ENCODE measurements at regions not wholly inside any gene's neighbourhood (a gene's known extent, or its start where the extent isn't known, plus 50 kb on each side); places are given as distances from the start of the nearest gene placed in this dataset.

DNA sequence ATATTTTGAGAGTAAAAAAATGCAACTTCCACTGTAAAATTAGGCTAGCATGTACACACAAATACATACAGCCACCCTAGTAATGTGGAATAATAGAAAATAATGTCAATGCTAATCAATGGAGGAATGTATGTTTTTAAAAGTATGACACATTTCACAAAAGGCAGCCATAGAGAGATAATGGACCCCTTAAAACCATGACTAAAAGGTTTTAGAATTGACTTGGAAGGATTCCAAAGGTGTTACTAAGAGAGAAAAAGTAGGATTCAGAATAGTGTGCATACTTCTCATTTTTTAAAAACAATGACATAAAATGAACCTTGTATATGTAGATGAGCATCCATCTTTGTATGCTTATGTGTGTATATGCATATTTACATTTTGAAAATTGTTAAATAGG lies 597.9 kb upstream of the PCDH9 start:
- no peak for TF ChIP-seq EGR1 (IDR thresholded peaks at IDR 0.05)
- no peak for TF ChIP-seq TEAD4 (IDR thresholded peaks at IDR 0.05)
- TF ChIP-seq RAD21 (IDR thresholded peaks at IDR 0.05; ENCODE audit: low read depth) = no peak
- TF ChIP-seq, protein P1, sequence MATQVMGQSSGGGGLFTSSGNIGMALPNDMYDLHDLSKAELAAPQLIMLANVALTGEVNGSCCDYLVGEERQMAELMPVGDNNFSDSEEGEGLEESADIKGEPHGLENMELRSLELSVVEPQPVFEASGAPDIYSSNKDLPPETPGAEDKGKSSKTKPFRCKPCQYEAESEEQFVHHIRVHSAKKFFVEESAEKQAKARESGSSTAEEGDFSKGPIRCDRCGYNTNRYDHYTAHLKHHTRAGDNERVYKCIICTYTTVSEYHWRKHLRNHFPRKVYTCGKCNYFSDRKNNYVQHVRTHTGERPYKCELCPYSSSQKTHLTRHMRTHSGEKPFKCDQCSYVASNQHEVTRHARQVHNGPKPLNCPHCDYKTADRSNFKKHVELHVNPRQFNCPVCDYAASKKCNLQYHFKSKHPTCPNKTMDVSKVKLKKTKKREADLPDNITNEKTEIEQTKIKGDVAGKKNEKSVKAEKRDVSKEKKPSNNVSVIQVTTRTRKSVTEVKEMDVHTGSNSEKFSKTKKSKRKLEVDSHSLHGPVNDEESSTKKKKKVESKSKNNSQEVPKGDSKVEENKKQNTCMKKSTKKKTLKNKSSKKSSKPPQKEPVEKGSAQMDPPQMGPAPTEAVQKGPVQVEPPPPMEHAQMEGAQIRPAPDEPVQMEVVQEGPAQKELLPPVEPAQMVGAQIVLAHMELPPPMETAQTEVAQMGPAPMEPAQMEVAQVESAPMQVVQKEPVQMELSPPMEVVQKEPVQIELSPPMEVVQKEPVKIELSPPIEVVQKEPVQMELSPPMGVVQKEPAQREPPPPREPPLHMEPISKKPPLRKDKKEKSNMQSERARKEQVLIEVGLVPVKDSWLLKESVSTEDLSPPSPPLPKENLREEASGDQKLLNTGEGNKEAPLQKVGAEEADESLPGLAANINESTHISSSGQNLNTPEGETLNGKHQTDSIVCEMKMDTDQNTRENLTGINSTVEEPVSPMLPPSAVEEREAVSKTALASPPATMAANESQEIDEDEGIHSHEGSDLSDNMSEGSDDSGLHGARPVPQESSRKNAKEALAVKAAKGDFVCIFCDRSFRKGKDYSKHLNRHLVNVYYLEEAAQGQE (IDR thresholded peaks at IDR 0.05; ENCODE audit: low read depth) = no peak
- TF ChIP-seq NFIC (IDR thresholded peaks at IDR 0.05) = no peak
- no peak for TF ChIP-seq TAF1 (IDR thresholded peaks at IDR 0.05; ENCODE audit: low read depth)
- no peak for TF ChIP-seq YY1 (IDR thresholded peaks at IDR 0.05; ENCODE audit: low read depth)
- no peak for TF ChIP-seq ZBTB7A (IDR thresholded peaks at IDR 0.05; ENCODE audit: low read depth)
- no peak for TF ChIP-seq TCF12 (IDR thresholded peaks at IDR 0.05; ENCODE audit: low read depth)
- TF ChIP-seq CEBPB (IDR thresholded peaks at IDR 0.05) = no peak
- TF ChIP-seq, protein P2, sequence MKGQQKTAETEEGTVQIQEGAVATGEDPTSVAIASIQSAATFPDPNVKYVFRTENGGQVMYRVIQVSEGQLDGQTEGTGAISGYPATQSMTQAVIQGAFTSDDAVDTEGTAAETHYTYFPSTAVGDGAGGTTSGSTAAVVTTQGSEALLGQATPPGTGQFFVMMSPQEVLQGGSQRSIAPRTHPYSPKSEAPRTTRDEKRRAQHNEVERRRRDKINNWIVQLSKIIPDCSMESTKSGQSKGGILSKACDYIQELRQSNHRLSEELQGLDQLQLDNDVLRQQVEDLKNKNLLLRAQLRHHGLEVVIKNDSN (IDR thresholded peaks at IDR 0.05) = no peak
- TF ChIP-seq, protein P3, sequence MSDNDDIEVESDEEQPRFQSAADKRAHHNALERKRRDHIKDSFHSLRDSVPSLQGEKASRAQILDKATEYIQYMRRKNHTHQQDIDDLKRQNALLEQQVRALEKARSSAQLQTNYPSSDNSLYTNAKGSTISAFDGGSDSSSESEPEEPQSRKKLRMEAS (IDR thresholded peaks at IDR 0.05) = no peak
- no peak for TF ChIP-seq EP300 (IDR thresholded peaks at IDR 0.05; ENCODE audit: borderline replicate concordance)

DNA sequence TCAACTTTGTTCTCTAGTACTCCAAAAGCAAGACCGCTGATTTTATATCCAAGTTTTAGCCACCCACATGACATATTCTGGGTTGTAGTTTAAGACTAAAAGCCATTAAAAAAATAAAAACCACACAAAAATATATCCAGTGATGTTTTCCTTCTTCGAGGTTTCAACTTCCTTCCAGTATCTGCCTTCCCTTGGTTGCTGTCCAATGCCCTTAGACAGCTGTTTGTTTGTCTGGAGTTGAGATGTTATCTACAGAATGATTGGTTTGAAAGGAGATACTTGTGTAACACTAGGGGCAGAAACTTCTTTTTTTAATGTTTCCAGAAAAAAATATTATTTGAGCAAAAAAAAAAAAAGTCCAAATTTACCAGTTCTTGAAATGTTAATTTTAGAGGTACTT lies 591.5 kb upstream of the PCDH9 start:
- TF ChIP-seq TCF12 (IDR thresholded peaks at IDR 0.05; ENCODE audit: low read depth) (no peak), RAD21 (IDR thresholded peaks at IDR 0.05; ENCODE audit: low read depth) (no peak), CREB1 (IDR thresholded peaks at IDR 0.05; ENCODE audit: low read depth) (no peak), ZBTB7A (IDR thresholded peaks at IDR 0.05; ENCODE audit: low read depth) (no peak), TAF1 (IDR thresholded peaks at IDR 0.05; ENCODE audit: low read depth) (no peak), TEAD4 (IDR thresholded peaks at IDR 0.05) (no peak), CEBPB (IDR thresholded peaks at IDR 0.05) (no peak), YY1 (IDR thresholded peaks at IDR 0.05; ENCODE audit: low read depth) (no peak), EGR1 (IDR thresholded peaks at IDR 0.05) (no peak), FOXM1 (IDR thresholded peaks at IDR 0.05; ENCODE audit: borderline replicate concordance, low read depth) (no peak)
- TF ChIP-seq, protein P1 (IDR thresholded peaks at IDR 0.05; ENCODE audit: low read depth) = no peak
- TF ChIP-seq, protein P2 (IDR thresholded peaks at IDR 0.05) = no peak

DNA sequence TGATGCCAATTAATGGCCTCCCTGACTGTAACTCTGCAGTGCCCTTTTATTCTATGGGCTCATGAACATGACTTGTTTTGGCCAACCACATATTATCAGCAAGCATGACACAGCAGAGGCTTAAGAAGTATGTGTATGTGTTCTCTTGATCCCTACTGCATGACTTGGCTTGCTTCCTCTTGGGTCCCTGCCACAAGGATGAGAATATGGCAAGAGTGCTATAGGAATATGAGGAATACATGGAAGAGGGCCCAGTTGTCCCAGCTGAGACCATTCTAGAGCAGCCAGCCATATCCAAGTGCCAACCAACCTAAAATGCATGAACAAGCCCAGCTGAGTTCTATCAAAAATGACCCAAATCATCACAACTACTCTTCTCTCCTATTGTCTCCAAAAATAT lies 576.7 kb upstream of the PCDH9 start:
- TF ChIP-seq, protein P3 (IDR thresholded peaks at IDR 0.05) = no peak
- TF ChIP-seq FOXM1 (IDR thresholded peaks at IDR 0.05; ENCODE audit: borderline replicate concordance, low read depth) (no peak), NFIC (IDR thresholded peaks at IDR 0.05) (no peak)

DNA sequence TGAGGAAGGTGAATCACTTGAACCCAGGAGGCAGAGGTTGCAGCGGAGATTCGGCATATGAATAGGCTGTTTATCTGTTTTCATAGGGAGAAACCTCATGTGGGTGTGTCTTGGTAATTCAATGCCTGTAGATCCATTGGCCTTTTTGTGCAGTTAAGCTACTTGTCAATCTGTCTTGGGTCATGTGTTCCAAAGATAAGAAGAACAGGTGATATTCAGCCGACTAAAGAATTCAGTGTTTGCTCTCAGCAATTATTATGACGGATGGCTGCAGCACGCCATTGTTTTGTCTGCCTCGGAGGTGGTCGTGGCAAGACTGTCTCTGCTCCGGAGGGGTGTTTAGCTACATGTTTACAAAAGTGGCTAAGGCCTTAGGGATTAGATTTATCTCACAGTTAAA lies 573.0 kb upstream of the PCDH9 start:
- TF ChIP-seq ZBTB7A (IDR thresholded peaks at IDR 0.05; ENCODE audit: low read depth) (no peak), EGR1 (IDR thresholded peaks at IDR 0.05) (no peak), NFIC (IDR thresholded peaks at IDR 0.05) (no peak), TAF1 (IDR thresholded peaks at IDR 0.05; ENCODE audit: low read depth) (no peak), TCF12 (IDR thresholded peaks at IDR 0.05; ENCODE audit: low read depth) (no peak)
- TF ChIP-seq, protein P2 (IDR thresholded peaks at IDR 0.05) = no peak
- TF ChIP-seq, protein P3 (IDR thresholded peaks at IDR 0.05) = no peak

DNA sequence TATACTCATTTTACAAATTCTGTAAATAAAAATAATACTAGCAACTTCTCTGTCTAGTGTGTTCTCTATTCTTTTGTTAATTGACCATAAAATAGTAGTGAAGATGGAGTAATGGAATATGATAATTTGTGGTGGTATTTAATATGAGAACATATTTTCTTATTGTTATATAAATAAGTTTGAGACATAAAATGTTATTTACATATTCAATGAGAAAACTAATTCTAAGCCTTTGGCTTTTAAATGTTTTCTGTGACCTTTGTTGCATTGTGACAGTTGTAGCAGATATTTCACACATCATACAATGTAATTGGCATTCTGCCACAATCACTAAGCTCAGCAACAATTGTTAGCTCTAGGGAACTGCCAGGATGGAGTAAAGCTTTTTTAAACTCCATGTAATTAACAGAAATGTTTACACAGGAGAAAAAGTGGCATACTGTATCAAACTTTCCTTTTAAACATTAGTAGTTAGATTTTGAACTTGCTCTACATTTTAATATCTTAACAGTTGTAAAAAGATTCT lies 562.1 kb upstream of the PCDH9 start:
- no peak for TF ChIP-seq RAD21 (IDR thresholded peaks at IDR 0.05; ENCODE audit: low read depth)
- TF ChIP-seq NFIC (IDR thresholded peaks at IDR 0.05) = peak; percentile 73

DNA sequence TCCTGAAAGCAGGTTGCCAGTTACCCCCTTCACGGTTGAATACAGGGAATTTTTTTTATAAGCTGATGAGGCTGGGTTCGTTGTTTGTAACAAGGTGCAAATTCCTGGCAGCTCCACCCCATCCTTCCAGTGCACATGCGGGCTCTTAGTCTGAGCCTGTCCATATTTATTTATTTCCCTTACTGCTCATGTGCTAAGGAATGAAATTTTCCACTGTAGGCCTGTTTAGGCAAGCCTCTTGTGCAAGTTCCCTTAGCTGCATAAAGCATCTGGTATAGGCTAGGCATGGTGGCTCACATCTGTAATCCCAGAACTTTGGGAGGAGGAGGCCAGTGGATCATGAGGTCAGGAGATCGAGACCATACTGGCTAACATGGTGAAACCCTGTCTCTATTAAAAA lies 560.9 kb upstream of the PCDH9 start:
- TF ChIP-seq EGR1 (IDR thresholded peaks at IDR 0.05) (no peak), TCF12 (IDR thresholded peaks at IDR 0.05; ENCODE audit: low read depth) (no peak), TAF1 (IDR thresholded peaks at IDR 0.05; ENCODE audit: low read depth) (no peak), RAD21 (IDR thresholded peaks at IDR 0.05; ENCODE audit: low read depth) (no peak), NFIC (IDR thresholded peaks at IDR 0.05) (no peak), EP300 (IDR thresholded peaks at IDR 0.05; ENCODE audit: borderline replicate concordance) (no peak), CEBPB (IDR thresholded peaks at IDR 0.05) (no peak), FOXM1 (IDR thresholded peaks at IDR 0.05; ENCODE audit: borderline replicate concordance, low read depth) (no peak)
- TF ChIP-seq, protein P3 (IDR thresholded peaks at IDR 0.05) = no peak
